CD14-positive monocyte (primary cell): ENCODE measurements at regions not wholly inside any gene's neighbourhood (a gene's known extent, or its start where the extent isn't known, plus 50 kb on each side); places are given as distances from the start of the nearest gene placed in this dataset.

Source experiments
- DNase-seq, 3 donors: peaks; one replicate each; pipeline ENCODE4 v3.0.0-alpha.2; 2011 to 2022
- H2AFZ ChIP-seq: 2 replicates; pipeline ENCODE4 v1.6.0; 2012; ENCODE audit warnings: mild to moderate bottlenecking, low read depth, low read length, inconsistent platforms; ENCODE audit not compliant: insufficient read depth, poor library complexity, severe bottlenecking
- H3K27ac ChIP-seq, 2 donors: 1 replicate in 1 of 2; 2 replicates in 1 of 2; pipeline ENCODE4 v1.5.1; 2012 to 2013; ENCODE audit warnings: low read length in 2 of 2, control low read depth in 1 of 2, inconsistent platforms in 1 of 2, low read depth in 1 of 2, mild to moderate bottlenecking in 1 of 2
- H3K27me3 ChIP-seq, 2 donors: one replicate each; pipeline versions ENCODE4 v1.6.0 to v1.6.1; 2011 to 2013; ENCODE audit warnings: low read length in 2 of 2; ENCODE audit not compliant: control insufficient read depth in 2 of 2, insufficient read depth in 2 of 2
- H3K36me3 ChIP-seq, 2 donors: replicated peaks in 1 of 2; 1 replicate in 1 of 2; 2 replicates in 1 of 2; pipeline versions ENCODE4 v1.5.1 to v1.6.1; 2012 to 2013; ENCODE audit warnings: low read length in 2 of 2, control low read depth in 1 of 2, inconsistent platforms in 1 of 2, mild to moderate bottlenecking in 1 of 2; ENCODE audit not compliant: insufficient read depth in 2 of 2, control insufficient read depth in 1 of 2
- H3K4me1 ChIP-seq, 2 donors: 1 replicate in 1 of 2; 2 replicates in 1 of 2; pipeline versions ENCODE4 v1.5.1 to v1.6.1; 2012 to 2013; ENCODE audit warnings: low read length in 2 of 2, control low read depth in 1 of 2, inconsistent platforms in 1 of 2, mild to moderate bottlenecking in 1 of 2, moderate library complexity in 1 of 2; ENCODE audit not compliant: insufficient read depth in 2 of 2, control insufficient read depth in 1 of 2
- H3K4me2 ChIP-seq: replicated peaks from 2 replicates; pipeline ENCODE3; 2012; ENCODE audit warnings: low read length, moderate library complexity, mild to moderate bottlenecking; ENCODE audit not compliant: poor library complexity, severe bottlenecking; ENCODE audit errors: extremely low read depth
- H3K4me3 ChIP-seq, 3 experiments: fragments of 200-600 bp in 1 of 3; sonication (generic) in 1 of 3; replicated peaks in 1 of 3; 1 replicate in 2 of 3; 2 replicates in 1 of 3; pipeline ENCODE4 v1.5.1; 2011 to 2013; ENCODE audit warnings: low read length in 3 of 3, mild to moderate bottlenecking in 3 of 3, control low read depth in 2 of 3, low read depth in 2 of 3, inconsistent platforms in 1 of 3, moderate library complexity in 1 of 3
- H3K79me2 ChIP-seq: 2 replicates; pipeline ENCODE4 v1.6.0; 2012; ENCODE audit warnings: mild to moderate bottlenecking, control low read depth, inconsistent platforms, low read length, moderate library complexity; ENCODE audit not compliant: insufficient read depth
- H3K9ac ChIP-seq: 2 replicates; pipeline ENCODE4 v1.6.0; 2017; ENCODE audit warnings: low read length, mild to moderate bottlenecking; ENCODE audit not compliant: insufficient read depth, poor library complexity, severe bottlenecking
- H3K9me3 ChIP-seq, 2 donors: replicated peaks in 1 of 2; 1 replicate in 1 of 2; 2 replicates in 1 of 2; pipeline versions ENCODE4 v1.5.1 to v1.6.1; 2012 to 2013; ENCODE audit warnings: low read length in 2 of 2, control low read depth in 1 of 2; ENCODE audit not compliant: control insufficient read depth in 1 of 2, insufficient read depth in 1 of 2
- H4K20me1 ChIP-seq: 2 replicates; pipeline ENCODE4 v1.6.0; 2012; ENCODE audit warnings: mild to moderate bottlenecking, low read length, control low read depth, moderate library complexity; ENCODE audit not compliant: insufficient read depth
- H3K27ac Mint-ChIP-seq, 7 donors: one replicate each; pipeline ENCODE4 v1.8.0; 2020; ENCODE audit warnings: mild to moderate bottlenecking in 7 of 7, mixed read lengths in 7 of 7, moderate library complexity in 6 of 7, inconsistent platforms in 2 of 7
- H3K27me3 Mint-ChIP-seq, 3 donors: one replicate each; pipeline ENCODE4 v1.8.0; 2021 to 2022; ENCODE audit warnings: low read depth in 3 of 3, mild to moderate bottlenecking in 3 of 3, mixed read lengths in 3 of 3, moderate library complexity in 3 of 3, inconsistent platforms in 1 of 3
- H3K36me3 Mint-ChIP-seq, 2 donors: one replicate each; pipeline ENCODE4 v1.8.0; 2020; ENCODE audit warnings: mixed read lengths in 2 of 2, inconsistent platforms in 1 of 2, mild to moderate bottlenecking in 1 of 2
- H3K4me1 Mint-ChIP-seq: one replicate; pipeline ENCODE4 v1.8.0; 2020; ENCODE audit warnings: mild to moderate bottlenecking, mixed read lengths
- H3K4me3 Mint-ChIP-seq, 2 donors: one replicate each; pipeline ENCODE4 v1.8.0; 2020; ENCODE audit warnings: mild to moderate bottlenecking in 2 of 2, mixed read lengths in 2 of 2, moderate library complexity in 1 of 2
- H3K9me3 Mint-ChIP-seq, 7 donors: one replicate each; pipeline ENCODE4 v1.8.0; 2020 to 2022; ENCODE audit warnings: mixed read lengths in 7 of 7, mild to moderate bottlenecking in 6 of 7, moderate library complexity in 6 of 7, inconsistent platforms in 2 of 7
- WGBS: methylation state at CpG from one replicate; pipeline ENCODE4 v1.1.5; 2013; ENCODE audit warnings: missing lambda C conversion rate; ENCODE audit not compliant: insufficient coverage; 5-methylcytosine and 5-hydroxymethylcytosine counted together
- intact Hi-C, 2 donors: fragments of 100-400 bp; cut with micrococcal nuclease; formaldehyde crosslinking; loops; one replicate each; pipeline versions ENCODE4 v1.15.0 to v1.15.1; 2023
- TF ChIP-seq, protein P1 (sequence below): fragments of 200-600 bp; IDR thresholded peaks from one replicate; pipeline ENCODE4 v1.8.0; 2022; ENCODE audit warnings: antibody characterized with exemption, mild to moderate bottlenecking

DNA sequence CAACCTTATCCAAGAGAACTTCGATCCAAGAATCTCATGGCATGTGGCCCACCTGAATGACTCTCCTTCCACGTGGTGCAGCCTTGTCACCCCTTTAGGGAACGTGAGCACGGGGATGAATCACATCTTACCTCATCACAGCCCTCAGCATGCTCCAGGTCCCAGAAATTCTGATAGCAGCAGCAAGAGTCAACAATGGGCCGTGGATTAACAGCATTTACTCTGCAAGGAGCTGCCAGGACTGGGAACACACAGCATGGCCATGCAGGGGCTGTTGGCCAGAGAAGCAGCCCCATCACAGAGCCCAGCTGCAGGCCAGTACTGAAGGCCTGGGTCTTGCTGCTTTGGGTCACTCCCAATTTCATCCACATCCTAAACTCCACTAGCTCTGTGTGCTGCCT, 150.4 kb downstream of the C5orf15 start:
- H3K4me3 Mint-ChIP-seq, result no peak overlapping the region
- H3K27me3 Mint-ChIP-seq, result peaks cover 14 to 34% (median 21%) of the 10 kb centered on the region in 3 donors

DNA sequence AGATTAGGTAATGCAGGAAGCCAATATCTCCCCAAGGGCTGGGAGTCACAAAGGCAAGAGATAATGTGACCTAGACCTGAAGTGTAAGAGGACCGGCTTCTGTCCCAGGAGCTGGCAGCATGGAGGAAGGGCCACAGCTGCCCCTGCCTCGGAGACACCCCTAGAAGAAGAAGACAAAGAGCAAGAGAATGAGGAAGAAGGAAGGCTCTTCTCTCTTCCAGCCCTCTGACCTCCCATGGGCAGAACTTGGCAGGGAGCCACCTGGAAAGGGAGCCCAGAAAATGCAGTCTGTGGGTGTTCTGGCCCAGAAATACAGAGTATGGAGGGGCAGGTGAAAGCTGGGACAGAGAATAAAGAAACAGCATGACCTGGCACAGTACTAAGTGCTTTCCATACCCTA, 151.0 kb downstream of the C5orf15 start:
- H3K4me3 Mint-ChIP-seq, result no peak overlapping the region
- no peaks in the 10 kb centered on the region for H3K36me3 Mint-ChIP-seq
- Histone ChIP-seq H3K27me3 (peaks cover 2 to 16% of the 10 kb centered on the region in 2 donors), H3K9ac (no peak overlapping the region), H4K20me1 (no peaks in the 10 kb centered on the region), H3K4me3 (no peak overlapping the region), H3K4me1 (no peaks in the 10 kb centered on the region), H2AFZ (no peak overlapping the region), H3K79me2 (no peaks in the 10 kb centered on the region), H3K36me3 (no peaks in the 10 kb centered on the region), H3K27ac (no peak overlapping the region), H3K4me2 (no peak overlapping the region), H3K9me3 (no peaks in the 10 kb centered on the region)
- intact Hi-C loops, result no loop called here
- TF ChIP-seq, protein P1, sequence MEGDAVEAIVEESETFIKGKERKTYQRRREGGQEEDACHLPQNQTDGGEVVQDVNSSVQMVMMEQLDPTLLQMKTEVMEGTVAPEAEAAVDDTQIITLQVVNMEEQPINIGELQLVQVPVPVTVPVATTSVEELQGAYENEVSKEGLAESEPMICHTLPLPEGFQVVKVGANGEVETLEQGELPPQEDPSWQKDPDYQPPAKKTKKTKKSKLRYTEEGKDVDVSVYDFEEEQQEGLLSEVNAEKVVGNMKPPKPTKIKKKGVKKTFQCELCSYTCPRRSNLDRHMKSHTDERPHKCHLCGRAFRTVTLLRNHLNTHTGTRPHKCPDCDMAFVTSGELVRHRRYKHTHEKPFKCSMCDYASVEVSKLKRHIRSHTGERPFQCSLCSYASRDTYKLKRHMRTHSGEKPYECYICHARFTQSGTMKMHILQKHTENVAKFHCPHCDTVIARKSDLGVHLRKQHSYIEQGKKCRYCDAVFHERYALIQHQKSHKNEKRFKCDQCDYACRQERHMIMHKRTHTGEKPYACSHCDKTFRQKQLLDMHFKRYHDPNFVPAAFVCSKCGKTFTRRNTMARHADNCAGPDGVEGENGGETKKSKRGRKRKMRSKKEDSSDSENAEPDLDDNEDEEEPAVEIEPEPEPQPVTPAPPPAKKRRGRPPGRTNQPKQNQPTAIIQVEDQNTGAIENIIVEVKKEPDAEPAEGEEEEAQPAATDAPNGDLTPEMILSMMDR, result no peak
- no peaks in the 10 kb centered on the region for H3K4me1 Mint-ChIP-seq
- DNase-seq, result no peak
- no peaks in the 10 kb centered on the region for H3K9me3 Mint-ChIP-seq
- peaks cover 15 to 34% (median 16%) of the 10 kb centered on the region in 3 donors for H3K27me3 Mint-ChIP-seq
- WGBS, result no CpG with 5 or more reads among the region's 2 CpGs
- H3K27ac Mint-ChIP-seq, result no peak overlapping the region

More for the DNA sequence above, 150.4 kb downstream of the C5orf15 start:
- Histone ChIP-seq H3K4me2 (no peak overlapping the region), H3K27me3 (peaks cover 2 to 16% of the 10 kb centered on the region in 2 donors), H3K4me3 (no peak overlapping the region), H3K4me1 (no peaks in the 10 kb centered on the region), H3K36me3 (no peaks in the 10 kb centered on the region), H3K27ac (no peak overlapping the region), H3K9ac (no peak overlapping the region), H3K79me2 (no peaks in the 10 kb centered on the region), H3K9me3 (no peaks in the 10 kb centered on the region), H4K20me1 (no peaks in the 10 kb centered on the region), H2AFZ (no peak overlapping the region)
- TF ChIP-seq, protein P1, result no peak
- WGBS, result 84% methylated on average over 5 of the region's 5 CpGs
- H3K36me3 Mint-ChIP-seq, result no peaks in the 10 kb centered on the region
- H3K27ac Mint-ChIP-seq, result no peak overlapping the region
- H3K4me1 Mint-ChIP-seq, result no peaks in the 10 kb centered on the region
- no peaks in the 10 kb centered on the region for H3K9me3 Mint-ChIP-seq
- DNase-seq, result no peak
- intact Hi-C loops, result no loop called here
